ENCODE measurements at regions not wholly inside any gene's neighbourhood (a gene's known extent, or its start where the extent isn't known, plus 50 kb on each side); places are given as distances from the start of the nearest gene placed in this dataset.

GRCh38 chr5:168123631-168124528, 167.6 kb upstream of the WWC1 start:
- DNase-seq = no peak
- no peaks in the 10 kb centered on the region for H3K36me3 ChIP-seq (ENCODE audit: control insufficient read depth, insufficient read depth, low read length)
- no peaks in the 10 kb centered on the region for H3K4me1 ChIP-seq (ENCODE audit: control insufficient read depth, insufficient read depth, low read length)
- WGBS (ENCODE audit: insufficient coverage, low lambda C conversion rate) = 90% methylated on average over 2 of the region's 8 CpGs
- no peak overlapping the region for H3K27ac ChIP-seq (ENCODE audit: low read length)
- H3K27me3 ChIP-seq (ENCODE audit: control insufficient read depth, insufficient read depth, low read length) = peaks cover 5% of the 10 kb centered on the region
- no peaks in the 10 kb centered on the region for H3K9me3 ChIP-seq (ENCODE audit: control insufficient read depth, low read depth, low read length)
- H3K4me3 ChIP-seq (ENCODE audit: low read length) = no peak overlapping the region

GRCh38 chr5:168125445-168126199, 165.8 kb upstream of the WWC1 start:
- WGBS (ENCODE audit: insufficient coverage, low lambda C conversion rate) = 93% methylated on average over 2 of the region's 14 CpGs
- DNase-seq = no peak
- Histone ChIP-seq H3K36me3 (ENCODE audit: control insufficient read depth, insufficient read depth, low read length) (no peaks in the 10 kb centered on the region), H3K4me1 (ENCODE audit: control insufficient read depth, insufficient read depth, low read length) (no peaks in the 10 kb centered on the region), H3K4me3 (ENCODE audit: low read length) (no peak overlapping the region), H3K9me3 (ENCODE audit: control insufficient read depth, low read depth, low read length) (no peaks in the 10 kb centered on the region), H3K27me3 (ENCODE audit: control insufficient read depth, insufficient read depth, low read length) (no peaks in the 10 kb centered on the region), H3K27ac (ENCODE audit: low read length) (no peak overlapping the region)

DNA sequence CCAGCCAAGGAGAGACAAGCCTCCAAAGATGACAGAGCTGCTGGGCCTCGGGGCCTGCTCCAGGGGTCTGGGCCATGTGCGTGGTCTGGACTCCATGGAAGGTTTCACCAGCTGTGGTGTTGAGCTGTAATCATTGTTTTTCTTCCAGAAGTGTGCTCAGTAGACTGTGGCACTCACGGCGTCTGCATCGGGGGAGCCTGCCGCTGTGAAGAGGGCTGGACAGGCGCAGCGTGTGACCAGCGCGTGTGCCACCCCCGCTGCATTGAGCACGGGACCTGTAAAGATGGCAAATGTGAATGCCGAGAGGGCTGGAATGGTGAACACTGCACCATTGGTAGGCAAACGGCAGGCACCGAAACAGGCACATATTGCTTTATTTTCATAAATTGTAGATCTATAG, 164.8 kb upstream of the WWC1 start:
- H3K36me3 ChIP-seq (ENCODE audit: control insufficient read depth, insufficient read depth, low read length) = no peaks in the 10 kb centered on the region
- H3K4me1 ChIP-seq (ENCODE audit: control insufficient read depth, insufficient read depth, low read length) = no peaks in the 10 kb centered on the region
- H3K4me3 ChIP-seq (ENCODE audit: low read length) = no peak overlapping the region
- H3K9me3 ChIP-seq (ENCODE audit: control insufficient read depth, low read depth, low read length) = no peaks in the 10 kb centered on the region
- H3K27me3 ChIP-seq (ENCODE audit: control insufficient read depth, insufficient read depth, low read length) = no peaks in the 10 kb centered on the region
- no peak overlapping the region for H3K27ac ChIP-seq (ENCODE audit: low read length)
- no peak for DNase-seq
- no CpG with 5 or more reads among the region's 15 CpGs for WGBS (ENCODE audit: insufficient coverage, low lambda C conversion rate)

GRCh38 chr5:168128111-168128510, 163.3 kb upstream of the WWC1 start:
- Histone ChIP-seq H3K9me3 (ENCODE audit: control insufficient read depth, low read depth, low read length) (no peaks in the 10 kb centered on the region), H3K27me3 (ENCODE audit: control insufficient read depth, insufficient read depth, low read length) (no peaks in the 10 kb centered on the region), H3K4me1 (ENCODE audit: control insufficient read depth, insufficient read depth, low read length) (no peaks in the 10 kb centered on the region), H3K27ac (ENCODE audit: low read length) (no peak overlapping the region), H3K4me3 (ENCODE audit: low read length) (no peak overlapping the region), H3K36me3 (ENCODE audit: control insufficient read depth, insufficient read depth, low read length) (no peaks in the 10 kb centered on the region)
- 60% methylated on average over 1 of the region's 7 CpGs for WGBS (ENCODE audit: insufficient coverage, low lambda C conversion rate)
- DNase-seq = no peak

- Histone ChIP-seq H3K4me1 (ENCODE audit: control insufficient read depth, insufficient read depth, low read length) (no peaks in the 10 kb centered on the region), H3K27ac (ENCODE audit: low read length) (no peak overlapping the region), H3K36me3 (ENCODE audit: control insufficient read depth, insufficient read depth, low read length) (no peaks in the 10 kb centered on the region), H3K9me3 (ENCODE audit: control insufficient read depth, low read depth, low read length) (no peaks in the 10 kb centered on the region), H3K27me3 (ENCODE audit: control insufficient read depth, insufficient read depth, low read length) (no peaks in the 10 kb centered on the region), H3K4me3 (ENCODE audit: low read length) (no peak overlapping the region)
- DNase-seq = no peak
- 67% methylated on average over 1 of the region's 8 CpGs for whole genome bisulfite sequencing (ENCODE audit: insufficient coverage, low lambda C conversion rate)
Measured at GRCh38 chr5:168128557-168128956, 162.9 kb upstream of the WWC1 start.

GRCh38 chr5:168131519-168131918, 159.9 kb upstream of the WWC1 start:
- no peak overlapping the region for H3K4me3 ChIP-seq (ENCODE audit: low read length)
- WGBS (ENCODE audit: insufficient coverage, low lambda C conversion rate) = no CpG with 5 or more reads among the region's 3 CpGs

GRCh38 chr5:168132241-168132641, 159.2 kb upstream of the WWC1 start:
- H3K9me3 ChIP-seq (ENCODE audit: control insufficient read depth, low read depth, low read length) = no peaks in the 10 kb centered on the region
- no peaks in the 10 kb centered on the region for H3K27me3 ChIP-seq (ENCODE audit: control insufficient read depth, insufficient read depth, low read length)
- DNase-seq = no peak
- no CpG with 5 or more reads among the region's 3 CpGs for WGBS (ENCODE audit: insufficient coverage, low lambda C conversion rate)
- no peaks in the 10 kb centered on the region for H3K36me3 ChIP-seq (ENCODE audit: control insufficient read depth, insufficient read depth, low read length)
- H3K4me3 ChIP-seq (ENCODE audit: low read length) = no peak overlapping the region
- no peaks in the 10 kb centered on the region for H3K4me1 ChIP-seq (ENCODE audit: control insufficient read depth, insufficient read depth, low read length)
- H3K27ac ChIP-seq (ENCODE audit: low read length) = no peak overlapping the region

More at GRCh38 chr5:168131519-168131918, 159.9 kb upstream of the WWC1 start:
- Histone ChIP-seq H3K27me3 (ENCODE audit: control insufficient read depth, insufficient read depth, low read length) (no peaks in the 10 kb centered on the region), H3K9me3 (ENCODE audit: control insufficient read depth, low read depth, low read length) (no peaks in the 10 kb centered on the region), H3K27ac (ENCODE audit: low read length) (no peak overlapping the region), H3K36me3 (ENCODE audit: control insufficient read depth, insufficient read depth, low read length) (no peaks in the 10 kb centered on the region), H3K4me1 (ENCODE audit: control insufficient read depth, insufficient read depth, low read length) (no peaks in the 10 kb centered on the region)
- no peak for DNase-seq

DNA sequence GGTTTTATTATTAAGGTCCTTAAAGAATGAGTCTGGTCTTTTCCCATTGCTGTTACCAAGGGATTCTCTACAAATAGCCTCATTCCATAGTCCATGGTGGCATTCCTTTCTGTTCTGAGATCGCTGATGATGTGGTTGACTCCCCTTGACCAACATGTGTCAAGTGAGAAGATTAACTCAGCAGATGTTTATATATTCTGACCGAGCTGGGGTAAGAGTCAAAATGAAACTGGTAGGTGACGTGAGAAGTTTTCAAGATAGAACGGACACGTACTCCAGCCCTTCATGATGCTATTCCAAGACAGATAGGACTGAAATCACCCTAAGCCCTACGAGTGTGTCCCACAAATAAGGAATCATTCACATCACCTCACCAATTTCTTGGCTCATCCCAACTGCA, 155.5 kb upstream of the WWC1 start:
- Histone ChIP-seq H3K4me3 (ENCODE audit: low read length) (no peak overlapping the region), H3K27me3 (ENCODE audit: control insufficient read depth, insufficient read depth, low read length) (no peaks in the 10 kb centered on the region), H3K36me3 (ENCODE audit: control insufficient read depth, insufficient read depth, low read length) (no peaks in the 10 kb centered on the region), H3K27ac (ENCODE audit: low read length) (no peak overlapping the region), H3K4me1 (ENCODE audit: control insufficient read depth, insufficient read depth, low read length) (no peaks in the 10 kb centered on the region), H3K9me3 (ENCODE audit: control insufficient read depth, low read depth, low read length) (no peaks in the 10 kb centered on the region)
- 100% methylated on average over 1 of the region's 6 CpGs for WGBS (ENCODE audit: insufficient coverage, low lambda C conversion rate)
- no peak for DNase-seq

- H3K9me3 ChIP-seq (ENCODE audit: control insufficient read depth, low read depth, low read length) = no peaks in the 10 kb centered on the region
- H3K4me3 ChIP-seq (ENCODE audit: low read length) = no peak overlapping the region
- H3K36me3 ChIP-seq (ENCODE audit: control insufficient read depth, insufficient read depth, low read length) = no peaks in the 10 kb centered on the region
- WGBS (ENCODE audit: insufficient coverage, low lambda C conversion rate) = no CpG with 5 or more reads among the region's 5 CpGs
- no peak overlapping the region for H3K27ac ChIP-seq (ENCODE audit: low read length)
- H3K27me3 ChIP-seq (ENCODE audit: control insufficient read depth, insufficient read depth, low read length) = no peaks in the 10 kb centered on the region
- no peak for DNase-seq
- H3K4me1 ChIP-seq (ENCODE audit: control insufficient read depth, insufficient read depth, low read length) = no peaks in the 10 kb centered on the region
Measured at GRCh38 chr5:168136340-168136739, 155.1 kb upstream of the WWC1 start.

GRCh38 chr5:168137265-168137664, 154.2 kb upstream of the WWC1 start:
- no peaks in the 10 kb centered on the region for H3K36me3 ChIP-seq (ENCODE audit: control insufficient read depth, insufficient read depth, low read length)
- H3K27me3 ChIP-seq (ENCODE audit: control insufficient read depth, insufficient read depth, low read length) = no peaks in the 10 kb centered on the region
- no peak overlapping the region for H3K4me3 ChIP-seq (ENCODE audit: low read length)
- no peak for DNase-seq
- WGBS (ENCODE audit: insufficient coverage, low lambda C conversion rate) = no CpG with 5 or more reads among the region's 2 CpGs
- H3K27ac ChIP-seq (ENCODE audit: low read length) = no peak overlapping the region
- no peaks in the 10 kb centered on the region for H3K9me3 ChIP-seq (ENCODE audit: control insufficient read depth, low read depth, low read length)
- H3K4me1 ChIP-seq (ENCODE audit: control insufficient read depth, insufficient read depth, low read length) = no peaks in the 10 kb centered on the region
